LNCAP (cell line): ENCODE measurements at regions not wholly inside any gene's neighbourhood (a gene's known extent, or its start where the extent isn't known, plus 50 kb on each side); places are given as distances from the start of the nearest gene placed in this dataset.

Experiments used
- CTCF ChIP-seq: fragments of 450-650 bp; IDR thresholded peaks from 2 replicates; pipeline ENCODE4 v1.5.1; 2017; ENCODE audit warnings: mild to moderate bottlenecking

- TF ChIP-seq CTCF, result no peak
Measured at GRCh38 chr9:4435197-4435596, 55.1 kb upstream of the SLC1A1 start.

GRCh38 chr9:4433379-4433778 lies 56.9 kb upstream of the SLC1A1 start:
- TF ChIP-seq CTCF, result no peak

DNA sequence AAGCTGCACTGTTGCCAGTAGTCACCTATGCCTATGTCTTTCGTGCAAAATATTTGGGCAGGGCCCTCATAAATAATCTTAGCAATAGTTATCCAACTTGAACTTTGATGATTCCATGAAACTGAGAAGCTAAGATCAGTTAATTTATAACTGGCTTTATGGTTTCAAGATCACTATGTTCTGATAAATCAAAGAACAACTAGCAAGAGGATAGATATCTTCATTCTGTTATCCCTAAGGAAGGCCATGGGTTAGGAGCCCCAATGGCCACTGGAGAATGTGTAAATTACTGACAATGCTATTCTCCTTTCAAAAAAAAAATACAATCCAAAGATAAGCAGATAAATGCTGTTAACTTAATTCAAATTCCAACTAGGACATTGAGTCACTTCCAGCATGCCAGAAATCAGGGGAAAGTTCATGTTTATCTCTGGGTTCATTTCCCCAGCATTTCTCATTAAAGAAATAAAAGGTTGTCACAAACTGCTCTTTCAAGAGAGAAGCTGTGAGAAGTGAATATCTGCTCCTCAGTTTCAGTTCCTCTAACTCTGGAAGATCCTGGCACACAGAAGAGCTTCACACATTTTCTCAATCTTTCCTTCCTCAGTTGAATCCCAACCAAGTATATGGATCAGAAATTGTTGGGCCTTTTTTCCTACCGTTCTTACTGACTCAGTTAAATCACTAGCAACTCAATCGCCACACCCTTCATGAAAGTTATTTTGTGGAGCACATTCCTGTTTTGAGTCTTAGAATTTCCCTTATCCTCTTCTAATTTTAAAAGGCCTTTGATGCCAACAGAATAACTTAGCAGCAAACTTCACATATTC lies 59.6 kb upstream of the SLC1A1 start:
- TF ChIP-seq CTCF, result no peak

- TF ChIP-seq CTCF, result no peak
Measured at GRCh38 chr9:4425319-4426045, 64.8 kb upstream of the SLC1A1 start.

GRCh38 chr9:4424891-4425290 lies 65.4 kb upstream of the SLC1A1 start:
- TF ChIP-seq CTCF, result no peak

- TF ChIP-seq CTCF, result no peak
Measured at GRCh38 chr9:4424038-4424437, 66.2 kb upstream of the SLC1A1 start.

DNA sequence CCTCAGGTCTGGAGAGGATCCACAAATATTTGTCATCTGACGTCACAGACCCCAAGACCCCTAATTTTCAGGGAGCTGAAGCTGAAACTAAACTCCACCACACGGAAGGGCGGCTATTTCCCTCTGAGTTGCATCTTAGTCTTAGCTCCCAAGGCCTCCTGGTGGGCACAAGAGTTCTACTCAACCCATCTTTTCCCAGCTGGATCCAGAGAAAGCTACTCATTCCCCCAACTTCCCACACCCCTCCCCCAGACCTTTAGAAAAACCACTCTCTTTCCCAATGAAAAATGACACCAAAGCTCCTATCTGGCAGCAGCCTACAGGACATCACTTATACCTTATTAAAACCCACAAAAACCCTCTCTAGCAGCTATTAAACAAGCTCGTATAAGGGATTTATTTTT lies 67.1 kb upstream of the SLC1A1 start:
- TF ChIP-seq CTCF, result no peak
